ENCODE measurements at regions not wholly inside any gene's neighbourhood (a gene's known extent, or its start where the extent isn't known, plus 50 kb on each side); places are given as distances from the start of the nearest gene placed in this dataset.

- Histone ChIP-seq H3K18ac (ENCODE audit: insufficient read length, low read depth, low read length) (no peak overlapping the region), H2BK5ac (ENCODE audit: insufficient read length, low read length) (no peak overlapping the region), H4K5ac (ENCODE audit: insufficient read length, low read depth, low read length) (no peak overlapping the region), H4K20me1 (ENCODE audit: control insufficient read depth, insufficient read depth, insufficient read length) (no peaks in the 10 kb centered on the region), H3K9me3 (ENCODE audit: control insufficient read depth, low read depth, low read length) (no peaks in the 10 kb centered on the region), H2BK20ac (ENCODE audit: low read depth, low read length, poor library complexity, severe bottlenecking) (no peak overlapping the region), H3K79me1 (ENCODE audit: insufficient read depth, low read depth, low read length, poor library complexity, severe bottlenecking) (no peaks in the 10 kb centered on the region), H3K56ac (ENCODE audit: insufficient read length, low read depth, low read length) (no peak overlapping the region), H3K27ac (ENCODE audit: insufficient read length, low read depth, low read length) (no peak overlapping the region), H2AFZ (ENCODE audit: low read length) (no peak overlapping the region), H3K79me2 (ENCODE audit: insufficient read depth, low read length) (no peaks in the 10 kb centered on the region), H2BK12ac (ENCODE audit: insufficient read length, low read depth, low read length) (no peak overlapping the region), H3K23me2 (ENCODE audit: insufficient read length, low read depth, low read length, poor library complexity, severe bottlenecking) (no peaks in the 10 kb centered on the region), H2BK15ac (ENCODE audit: low read depth, low read length) (no peak overlapping the region), H3K14ac (ENCODE audit: insufficient read depth, low read length) (no peak overlapping the region), H3K9ac (ENCODE audit: extremely low read depth, insufficient read length, low read length) (no peak overlapping the region), H4K91ac (ENCODE audit: insufficient read length, low read depth, low read length) (no peak overlapping the region), H4K8ac (replicated peaks; ENCODE audit: insufficient read length, low read depth, low read length) (no peak overlapping the region), H2AK5ac (ENCODE audit: insufficient read length, low read length) (no peak overlapping the region), H3T11ph (ENCODE audit: low read length) (no peak overlapping the region), H3K4ac (ENCODE audit: low read depth, low read length) (no peak overlapping the region), H3K4me2 (ENCODE audit: insufficient read depth, insufficient read length, low read length) (no peak overlapping the region), H3K27me3 (ENCODE audit: insufficient read depth, low read length) (no peaks in the 10 kb centered on the region), H3K4me1 (ENCODE audit: insufficient read depth, low read length) (no peaks in the 10 kb centered on the region), H3K23ac (ENCODE audit: insufficient read length, low read depth, low read length) (no peak overlapping the region), H2BK120ac (ENCODE audit: low read depth, low read length, poor library complexity, severe bottlenecking) (no peak overlapping the region)
- WGBS (ENCODE audit: extremely low coverage, insufficient read length, low lambda C conversion rate), result no CpG with 5 or more reads among the region's 2 CpGs
- no peaks in the 10 kb centered on the region for H3K9me3 Mint-ChIP-seq
- TF ChIP-seq CTCF (conservative IDR thresholded peaks at IDR 0.05), result no peak
- H3K27me3 Mint-ChIP-seq (ENCODE audit: low read depth), result no peaks in the 10 kb centered on the region
- H3K4me1 Mint-ChIP-seq, result no peaks in the 10 kb centered on the region
- no peak for DNase-seq
- H3K27ac Mint-ChIP-seq, result no peak overlapping the region
- no peaks in the 10 kb centered on the region; a peak in 1 of 7 replicates for H3K36me3 Mint-ChIP-seq (ENCODE audit: insufficient read depth in 1 of 3, low read depth in 3 of 3)
- no peak overlapping the region for H3K4me3 Mint-ChIP-seq
These were observed 836.3 kb upstream of the ACVR2A start for GRCh38 chr2:147008481-147008880.
